SK-N-MC (cell line): ENCODE measurements at regions not wholly inside any gene's neighbourhood (a gene's known extent, or its start where the extent isn't known, plus 50 kb on each side); places are given as distances from the start of the nearest gene placed in this dataset.

Experiments
- EZH2 ChIP-seq: fragments of 200-600 bp; sonication (generic); IDR thresholded peaks from one replicate; pipeline ENCODE4 v1.6.1; 2017; ENCODE audit warnings: antibody characterized with exemption
- FOXP2 ChIP-seq: optimal IDR thresholded peaks from 2 replicates; pipeline ENCODE3; 2011; ENCODE audit warnings: mild to moderate bottlenecking, moderate library complexity; ENCODE audit not compliant: insufficient read depth; ENCODE audit errors: extremely low read length, control extremely low read depth
- POLR2AphosphoS5 ChIP-seq: IDR thresholded peaks from 2 replicates; pipeline ENCODE4 v1.6.1; 2012; ENCODE audit warnings: mild to moderate bottlenecking, low read depth, low read length, borderline replicate concordance

GRCh38 chr9:12516573-12516972, 176.6 kb upstream of the TYRP1 start:
- TF ChIP-seq EZH2 (no peak), POLR2AphosphoS5 (no peak), FOXP2 (no peak)
